K562 (cell line): ENCODE measurements at regions not wholly inside any gene's neighbourhood (a gene's known extent, or its start where the extent isn't known, plus 50 kb on each side); places are given as distances from the start of the nearest gene placed in this dataset.
"Not testable (repeated sequence)": the region's sequence is repeated elsewhere in the genome, so short reads cannot be mapped to it uniquely, and the experiment has no call there.

Experiments
- MYNN ChIP-seq, 2 experiments: sonication (generic); formaldehyde crosslinking in 1 of 2; IDR thresholded peaks; 2 replicates each; pipeline versions ENCODE4 v1.5.0 to v1.6.1; 2016 to 2020; ENCODE audit warnings: antibody characterized with exemption in 1 of 2, missing genetic modification reagents in 1 of 2
- POLR2A ChIP-seq: fragments of 450-650 bp; conservative IDR thresholded peaks from 2 replicates; pipeline ENCODE4 v1.6.1; 2016

DNA sequence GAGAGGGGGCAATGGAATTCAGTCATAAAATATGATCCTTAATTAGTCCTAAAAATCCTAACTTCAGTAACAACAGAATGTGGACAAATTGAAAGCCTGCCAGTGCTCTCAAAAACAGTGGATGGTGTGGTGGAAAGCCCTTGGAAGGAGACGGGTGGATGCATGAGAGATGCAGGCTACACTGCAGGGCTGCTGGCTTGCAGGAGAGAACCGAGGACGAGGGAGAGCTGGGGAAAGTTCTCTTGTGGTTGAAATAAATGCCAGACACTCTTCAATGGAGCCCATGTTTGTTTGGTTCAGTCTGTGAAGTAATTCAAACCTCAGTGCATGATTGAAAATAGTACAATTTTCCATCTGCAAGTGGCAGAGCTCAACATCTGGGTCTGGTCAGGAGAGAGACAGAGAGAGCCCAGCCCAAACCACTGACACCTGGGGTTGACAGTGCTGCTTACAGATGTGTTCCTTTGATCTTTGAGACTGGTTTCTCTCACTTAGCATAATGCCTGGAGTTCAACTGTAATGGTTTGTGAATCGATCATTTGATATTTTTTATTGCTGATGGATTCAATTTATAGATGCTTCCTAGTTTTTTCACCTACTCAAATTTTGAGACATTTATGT is 544.9 kb downstream of the GOLGA6L6 start:
- not testable (repeated sequence) for TF ChIP-seq MYNN (IDR thresholded peaks at IDR 0.05); MYNN (CRISPR knock-in tag; IDR thresholded peaks at IDR 0.05); POLR2A
